Nephron progenitor cell (in vitro differentiated cells): ENCODE measurements at regions not wholly inside any gene's neighbourhood (a gene's known extent, or its start where the extent isn't known, plus 50 kb on each side); places are given as distances from the start of the nearest gene placed in this dataset.

Experiments
- DNase-seq: peaks from one replicate; pipeline ENCODE4 v3.0.0; 2021
- H3K27ac Mint-ChIP-seq: 2 replicates; pipeline ENCODE4 v1.8.0; 2021; ENCODE audit warnings: mild to moderate bottlenecking, moderate library complexity, mixed read lengths
- H3K27me3 Mint-ChIP-seq: 2 replicates; pipeline ENCODE4 v1.8.0; 2021; ENCODE audit warnings: mild to moderate bottlenecking, low read depth, mixed read lengths; ENCODE audit not compliant: poor library complexity
- H3K36me3 Mint-ChIP-seq: 2 replicates; pipeline ENCODE4 v1.8.0; 2021; ENCODE audit warnings: low read depth, mixed read lengths
- H3K4me1 Mint-ChIP-seq: 2 replicates; pipeline ENCODE4 v1.8.0; 2021; ENCODE audit warnings: mixed read lengths
- H3K4me3 Mint-ChIP-seq: 2 replicates; pipeline ENCODE4 v1.8.0; 2021; ENCODE audit warnings: mild to moderate bottlenecking, moderate library complexity, mixed read lengths
- H3K9me3 Mint-ChIP-seq: 2 replicates; pipeline ENCODE4 v1.8.0; 2021; ENCODE audit warnings: mild to moderate bottlenecking, moderate library complexity, mixed read lengths
- TF ChIP-seq, protein P1 (sequence below): fragments of 200-600 bp; sonication (generic); IDR thresholded peaks from 2 replicates; pipeline ENCODE4 v1.5.0; 2021; ENCODE audit warnings: antibody characterized with exemption

DNA sequence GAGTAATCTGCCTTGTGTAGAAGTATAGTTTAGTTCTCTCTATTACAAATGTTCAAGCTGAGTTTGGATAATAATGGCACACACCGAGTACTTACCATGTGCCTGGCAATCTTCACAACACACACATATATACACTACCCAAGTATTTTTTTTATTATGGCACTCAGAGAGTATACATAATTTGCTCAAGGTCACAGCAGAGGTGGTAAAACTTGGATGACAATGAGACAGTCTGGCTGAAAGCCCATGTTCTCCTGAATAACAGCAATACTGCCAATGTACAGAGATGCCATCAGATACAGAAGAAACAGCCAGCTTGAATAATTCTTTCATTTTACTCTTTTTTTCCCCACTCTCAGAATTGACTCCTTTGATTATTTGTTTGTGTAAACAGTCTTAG, 460.0 kb downstream of the CNTN6 start:
- H3K9me3 Mint-ChIP-seq, result no peaks in the 10 kb centered on the region

DNA sequence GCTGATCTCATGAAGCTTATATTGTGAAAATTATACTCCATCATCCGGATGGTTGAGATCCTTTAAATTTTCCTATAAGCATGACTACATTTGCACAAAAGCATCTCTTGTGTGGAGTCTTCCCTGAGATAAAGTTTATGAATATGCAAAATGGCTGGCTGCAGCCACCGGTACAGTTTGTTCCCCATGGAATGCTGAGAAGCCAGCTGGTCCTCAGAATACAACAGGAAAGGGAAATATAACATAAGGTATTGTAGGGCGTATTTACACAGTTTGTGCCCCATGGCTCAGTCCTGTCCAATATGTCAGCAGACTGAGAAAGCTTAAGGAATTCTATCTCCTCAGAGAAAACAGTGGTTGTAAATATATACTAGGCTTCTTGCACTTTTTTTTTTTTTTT, 468.6 kb downstream of the CNTN6 start:
- DNase-seq, result no peak
- no peaks in the 10 kb centered on the region for H3K9me3 Mint-ChIP-seq
- H3K36me3 Mint-ChIP-seq, result no peaks in the 10 kb centered on the region
- H3K27me3 Mint-ChIP-seq, result no peaks in the 10 kb centered on the region
- H3K4me1 Mint-ChIP-seq, result no peaks in the 10 kb centered on the region
- no peak overlapping the region for H3K27ac Mint-ChIP-seq
- TF ChIP-seq, protein P1, sequence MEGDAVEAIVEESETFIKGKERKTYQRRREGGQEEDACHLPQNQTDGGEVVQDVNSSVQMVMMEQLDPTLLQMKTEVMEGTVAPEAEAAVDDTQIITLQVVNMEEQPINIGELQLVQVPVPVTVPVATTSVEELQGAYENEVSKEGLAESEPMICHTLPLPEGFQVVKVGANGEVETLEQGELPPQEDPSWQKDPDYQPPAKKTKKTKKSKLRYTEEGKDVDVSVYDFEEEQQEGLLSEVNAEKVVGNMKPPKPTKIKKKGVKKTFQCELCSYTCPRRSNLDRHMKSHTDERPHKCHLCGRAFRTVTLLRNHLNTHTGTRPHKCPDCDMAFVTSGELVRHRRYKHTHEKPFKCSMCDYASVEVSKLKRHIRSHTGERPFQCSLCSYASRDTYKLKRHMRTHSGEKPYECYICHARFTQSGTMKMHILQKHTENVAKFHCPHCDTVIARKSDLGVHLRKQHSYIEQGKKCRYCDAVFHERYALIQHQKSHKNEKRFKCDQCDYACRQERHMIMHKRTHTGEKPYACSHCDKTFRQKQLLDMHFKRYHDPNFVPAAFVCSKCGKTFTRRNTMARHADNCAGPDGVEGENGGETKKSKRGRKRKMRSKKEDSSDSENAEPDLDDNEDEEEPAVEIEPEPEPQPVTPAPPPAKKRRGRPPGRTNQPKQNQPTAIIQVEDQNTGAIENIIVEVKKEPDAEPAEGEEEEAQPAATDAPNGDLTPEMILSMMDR, result no peak
- H3K4me3 Mint-ChIP-seq, result no peak overlapping the region

More for the DNA sequence above, 460.0 kb downstream of the CNTN6 start:
- TF ChIP-seq, protein P1, result no peak
- Mint-ChIP-seq H3K27ac (no peak overlapping the region), H3K27me3 (no peaks in the 10 kb centered on the region), H3K36me3 (no peaks in the 10 kb centered on the region), H3K4me1 (no peaks in the 10 kb centered on the region), H3K4me3 (no peak overlapping the region)
- DNase-seq, result no peak

DNA sequence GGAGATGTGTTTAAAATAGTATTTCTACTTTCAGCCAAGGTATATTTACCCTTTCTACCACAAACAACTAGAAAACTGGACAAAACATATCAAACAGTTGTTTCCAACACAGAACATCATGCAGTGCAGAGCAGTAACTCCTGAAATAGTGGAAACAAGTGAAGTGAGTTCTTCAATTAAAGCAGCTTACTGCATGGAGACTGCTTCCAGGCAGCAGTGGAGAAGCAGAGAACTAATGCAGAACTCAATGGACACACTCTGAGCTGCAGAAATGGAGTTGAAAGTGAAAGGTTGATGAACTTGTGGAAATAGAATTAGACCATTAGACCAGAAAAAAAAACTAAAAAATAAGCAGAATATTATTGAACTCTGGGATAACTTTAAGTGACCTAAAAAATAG, 478.9 kb downstream of the CNTN6 start:
- Mint-ChIP-seq H3K4me3 (no peak overlapping the region), H3K27ac (no peak overlapping the region), H3K36me3 (no peaks in the 10 kb centered on the region), H3K27me3 (no peaks in the 10 kb centered on the region), H3K9me3 (no peaks in the 10 kb centered on the region), H3K4me1 (no peaks in the 10 kb centered on the region)
- DNase-seq, result no peak
- TF ChIP-seq, protein P1, result no peak

DNA sequence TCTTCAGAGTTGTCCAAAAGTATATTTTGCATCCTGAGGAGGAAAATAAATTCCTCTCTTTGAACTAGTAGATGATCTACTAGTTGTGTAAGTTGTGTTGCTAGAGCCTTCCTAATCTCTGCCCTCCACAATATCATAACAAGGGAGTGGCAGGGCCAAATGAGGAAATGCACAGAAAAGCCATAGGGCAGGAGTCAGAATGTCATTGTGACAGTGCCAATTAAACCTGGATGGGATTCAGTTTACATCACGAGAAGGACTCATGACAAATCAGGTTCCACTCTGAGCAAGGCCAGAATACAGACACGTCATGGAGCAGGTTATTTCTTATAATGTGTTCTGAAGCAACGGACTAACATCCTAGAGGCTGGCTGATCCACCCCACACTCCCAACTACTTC, 483.2 kb downstream of the CNTN6 start:
- Mint-ChIP-seq H3K27ac (no peak overlapping the region), H3K4me1 (no peaks in the 10 kb centered on the region), H3K9me3 (no peaks in the 10 kb centered on the region), H3K27me3 (no peaks in the 10 kb centered on the region), H3K4me3 (no peak overlapping the region), H3K36me3 (no peaks in the 10 kb centered on the region)
- DNase-seq, result no peak
- TF ChIP-seq, protein P1, result no peak

DNA sequence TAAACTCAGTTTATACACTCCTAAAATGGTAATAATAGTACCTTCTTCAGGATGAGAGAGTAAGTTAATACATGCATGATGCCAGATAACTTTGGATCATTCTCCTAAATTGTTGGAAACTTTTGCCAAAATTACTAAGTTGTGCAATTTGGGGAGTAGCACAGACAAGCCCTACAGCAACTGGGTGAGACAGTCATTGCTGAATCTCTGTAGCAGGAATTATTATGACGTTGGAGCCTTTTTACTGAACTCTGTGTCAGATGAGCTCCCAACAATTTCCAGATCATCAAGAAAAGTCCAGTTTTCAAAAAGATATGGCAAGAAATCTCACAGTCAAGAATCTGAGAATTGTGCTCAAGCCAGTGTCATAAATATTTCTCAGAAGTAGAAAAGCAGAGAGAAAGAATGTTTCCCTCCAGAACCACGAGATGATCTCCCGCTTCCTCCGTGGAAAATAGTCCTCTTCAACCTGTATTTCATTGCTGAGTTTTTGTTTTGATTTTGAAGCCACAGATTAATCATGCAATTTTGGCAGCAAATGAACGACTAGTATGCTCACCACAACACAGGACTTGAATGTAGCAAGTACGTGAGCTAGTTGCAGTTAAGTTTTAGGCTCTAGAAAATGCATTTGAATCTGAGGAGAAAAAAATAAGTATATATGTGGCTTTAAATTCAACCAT, 485.4 kb downstream of the CNTN6 start:
- Mint-ChIP-seq H3K27ac (no peak overlapping the region), H3K4me1 (no peaks in the 10 kb centered on the region), H3K4me3 (no peak overlapping the region), H3K9me3 (no peaks in the 10 kb centered on the region), H3K27me3 (no peaks in the 10 kb centered on the region), H3K36me3 (no peaks in the 10 kb centered on the region)
- TF ChIP-seq, protein P1, result no peak
- DNase-seq, result no peak

DNA sequence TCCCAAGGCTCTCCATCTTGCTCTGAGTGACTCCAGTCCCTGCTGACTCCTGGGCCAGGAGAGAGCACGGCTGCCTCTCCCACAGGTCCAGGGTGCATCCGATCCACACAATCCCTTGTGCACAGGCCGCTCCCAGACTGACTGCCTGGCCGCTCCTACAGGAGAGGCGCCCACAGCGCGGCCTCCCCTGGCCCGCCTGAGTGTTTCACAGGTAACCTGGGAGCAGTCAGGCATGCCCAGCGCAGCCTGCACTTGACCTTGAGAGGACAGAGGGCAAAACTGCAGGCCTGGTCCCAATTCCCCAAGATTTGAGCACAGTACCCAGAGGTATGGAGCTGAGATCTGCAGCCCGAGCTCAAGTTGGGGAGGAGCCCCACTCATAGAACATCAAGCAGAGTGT, 490.2 kb downstream of the CNTN6 start:
- Mint-ChIP-seq H3K4me3 (no peak overlapping the region), H3K36me3 (no peaks in the 10 kb centered on the region), H3K4me1 (no peaks in the 10 kb centered on the region), H3K27me3 (no peaks in the 10 kb centered on the region), H3K27ac (no peak overlapping the region), H3K9me3 (peaks cover 4% of the 10 kb centered on the region)
- TF ChIP-seq, protein P1, result no peak
- no peak for DNase-seq
